HCT116 (cell line): ENCODE measurements at regions not wholly inside any gene's neighbourhood (a gene's known extent, or its start where the extent isn't known, plus 50 kb on each side); places are given as distances from the start of the nearest gene placed in this dataset.

Source experiments
- ATAC-seq: fragments of 200-7000 bp; cut with Tn5 transposase; 2 replicates; pipeline ENCODE4 v1.9.1; 2020; ENCODE audit warnings: mild to moderate bottlenecking, moderate library complexity
- BruUV-seq: library from RNA; stranded (reverse); fragments of 400-500 nt; replicated peaks from 2 replicates; lab custom pipeline; 2021; lab: Mats Ljungman, UMichigan
- CTCF ChIA-PET: fragments of 300-600 bp; sonication (Branson Sonifier 250); formaldehyde crosslinking; loops from one replicate; lab custom pipeline; 2021; ENCODE audit warnings: antibody characterized with exemption; lab: Charles Lee
- POLR2A ChIA-PET: fragments of 300-600, 350-600 bp; sonication (Branson Sonifier 250); formaldehyde crosslinking; loops from one replicate; lab custom pipeline; 2021; ENCODE audit warnings: antibody characterized with exemption; lab: Charles Lee
- RAD21 ChIA-PET, 2 experiments: fragments of 300-600 bp; sonication (Branson Sonifier 250); formaldehyde crosslinking; loops; one replicate each; lab custom pipeline; 2023; ENCODE audit warnings: low total read pairs in 2 of 2; ENCODE audit not compliant: uncharacterized antibody in 2 of 2, unreplicated experiment in 2 of 2, low non-redundant PET in 1 of 2; lab: Charles Lee
- DNase-seq: peaks from one replicate; pipeline ENCODE4 v3.0.0-alpha.2; 2010; ENCODE audit warnings: low read depth, low spot score
- H2AFZ ChIP-seq: fragments of 200-600 bp; shearing (Covaris generic), sonication (generic); 2 replicates; pipeline ENCODE4 v1.6.1; 2017; ENCODE audit warnings: low read depth, mixed run types, mixed read lengths, antibody characterized with exemption, low read length; ENCODE audit not compliant: poor library complexity, severe bottlenecking
- H3K27ac ChIP-seq: 2 replicates; pipeline ENCODE4 v1.5.1; 2012; ENCODE audit warnings: low read depth, low read length
- H3K27me3 ChIP-seq: fragments of 200-600 bp; sonication (generic); 2 replicates; pipeline ENCODE4 v1.6.1; 2016; ENCODE audit warnings: mixed run types, low read length, mixed read lengths; ENCODE audit not compliant: insufficient read depth
- H3K36me3 ChIP-seq, 2 experiments: fragments of 200-500 bp in 1 of 2; fragments of 200-600 bp in 1 of 2; sonication (Bioruptor generic) in 1 of 2; sonication (generic) in 1 of 2; 2 replicates each; pipeline versions ENCODE4 v1.5.1 to v1.6.1; 2014 to 2016; ENCODE audit warnings: low read length in 2 of 2, inconsistent platforms in 1 of 2, mixed read lengths in 1 of 2, mixed run types in 1 of 2; ENCODE audit not compliant: insufficient read depth in 2 of 2, control insufficient read depth in 1 of 2
- H3K4me1 ChIP-seq, 2 experiments: fragments of 200-600 bp in 1 of 2; sonication (generic) in 1 of 2; 2 replicates each; pipeline versions ENCODE4 v1.5.1 to v1.6.1; 2012 to 2017; ENCODE audit warnings: low read length in 2 of 2, inconsistent platforms in 1 of 2, mild to moderate bottlenecking in 1 of 2, mixed read lengths in 1 of 2, mixed run types in 1 of 2, moderate library complexity in 1 of 2; ENCODE audit not compliant: insufficient read depth in 2 of 2, control insufficient read depth in 1 of 2
- H3K4me2 ChIP-seq: fragments of 200-600 bp; sonication (generic); 2 replicates; pipeline ENCODE4 v1.6.1; 2017; ENCODE audit warnings: mixed run types, low read length, mixed read lengths
- H3K4me3 ChIP-seq, 2 experiments: fragments of 200-600 bp in 1 of 2; sonication (generic) in 1 of 2; replicated peaks in 1 of 2; 2 replicates each; pipeline ENCODE4 v1.5.1; 2011 to 2016; ENCODE audit warnings: low read length in 2 of 2, control low read depth in 1 of 2, low read depth in 1 of 2, mild to moderate bottlenecking in 1 of 2, mixed read lengths in 1 of 2, mixed run types in 1 of 2
- H3K79me2 ChIP-seq: fragments of 200-600 bp; sonication (generic); 2 replicates; pipeline ENCODE4 v1.6.1; 2017; ENCODE audit warnings: mild to moderate bottlenecking, mixed run types, low read length, moderate library complexity, mixed read lengths; ENCODE audit not compliant: insufficient read depth
- H3K9ac ChIP-seq: fragments of 200-600 bp; sonication (generic); 2 replicates; pipeline ENCODE4 v1.6.1; 2016; ENCODE audit warnings: low read length, mixed read lengths
- H3K9me2 ChIP-seq: fragments of 200-600 bp; sonication (generic), shearing (Covaris generic); 2 replicates; pipeline ENCODE4 v1.6.1; 2017; ENCODE audit warnings: mixed run types, mild to moderate bottlenecking, moderate library complexity; ENCODE audit not compliant: insufficient read depth
- H3K9me3 ChIP-seq, 2 experiments: fragments of 200-500 bp in 1 of 2; fragments of 200-600 bp in 1 of 2; sonication (Bioruptor generic) in 1 of 2; sonication (generic) in 1 of 2; 2 replicates each; pipeline ENCODE4 v1.6.1; 2014 to 2017; ENCODE audit warnings: low read length in 2 of 2, mixed read lengths in 2 of 2, inconsistent platforms in 1 of 2, low read depth in 1 of 2, mild to moderate bottlenecking in 1 of 2, mixed run types in 1 of 2, moderate library complexity in 1 of 2; ENCODE audit not compliant: control insufficient read depth in 1 of 2, insufficient read depth in 1 of 2
- H4K20me1 ChIP-seq: fragments of 200-600 bp; sonication (generic), shearing (Covaris generic); 2 replicates; pipeline ENCODE4 v1.6.1; 2017; ENCODE audit warnings: mixed run types, mild to moderate bottlenecking, moderate library complexity; ENCODE audit not compliant: insufficient read depth
- ATF3 ChIP-seq: IDR thresholded peaks from 2 replicates; pipeline ENCODE4 v1.6.1; 2012
- CEBPB ChIP-seq: IDR thresholded peaks from 2 replicates; pipeline ENCODE4 v1.6.1; 2012; ENCODE audit warnings: low read depth
- EGR1 ChIP-seq: IDR thresholded peaks from 2 replicates; pipeline ENCODE4 v1.6.1; 2012; ENCODE audit warnings: low read depth
- ELF1 ChIP-seq: IDR thresholded peaks from 2 replicates; pipeline ENCODE4 v1.6.1; 2012; ENCODE audit warnings: low read depth, borderline replicate concordance
- EZH2 ChIP-seq: fragments of 200-600 bp; sonication (generic); IDR thresholded peaks from 2 replicates; pipeline ENCODE4 v1.6.1; 2017; ENCODE audit warnings: antibody characterized with exemption, mixed run types
- EZH2phosphoT487 ChIP-seq: fragments of 200-600 bp; IDR thresholded peaks from 2 replicates; pipeline ENCODE4 v1.6.1; 2018; ENCODE audit warnings: antibody characterized with exemption, borderline replicate concordance
- FOSL1 ChIP-seq: IDR thresholded peaks from 2 replicates; pipeline ENCODE4 v1.6.1; 2012; ENCODE audit warnings: low read depth
- JUND ChIP-seq: IDR thresholded peaks from 2 replicates; pipeline ENCODE4 v1.6.1; 2012
- MAX ChIP-seq: IDR thresholded peaks from 2 replicates; pipeline ENCODE4 v1.6.1; 2012
- POLR2A ChIP-seq: IDR thresholded peaks from 2 replicates; pipeline ENCODE4 v1.7.0; 2011; ENCODE audit warnings: borderline replicate concordance; ENCODE audit not compliant: insufficient read depth, insufficient read length; ENCODE audit errors: extremely low read depth
- POLR2AphosphoS5 ChIP-seq: IDR thresholded peaks from 2 replicates; pipeline ENCODE4 v1.6.1; 2011; ENCODE audit warnings: mild to moderate bottlenecking, low read depth, low read length, moderate library complexity
- RAD21 ChIP-seq: IDR thresholded peaks from 2 replicates; pipeline ENCODE4 v1.6.1; 2012; ENCODE audit warnings: low read depth, mild to moderate bottlenecking
- REST ChIP-seq: IDR thresholded peaks from 2 replicates; pipeline ENCODE4 v1.6.1; 2012; ENCODE audit warnings: low read depth
- SIN3A ChIP-seq: IDR thresholded peaks from 2 replicates; pipeline ENCODE4 v1.6.1; 2012; ENCODE audit warnings: low read depth
- SP1 ChIP-seq: IDR thresholded peaks from 2 replicates; pipeline ENCODE4 v1.6.1; 2012; ENCODE audit warnings: low read depth
- SRF ChIP-seq: IDR thresholded peaks from 2 replicates; pipeline ENCODE4 v1.6.1; 2012; ENCODE audit warnings: low read depth
- TCF7L2 ChIP-seq: IDR thresholded peaks from 2 replicates; pipeline ENCODE4 v1.7.0; 2011; ENCODE audit warnings: borderline replicate concordance, inconsistent platforms; ENCODE audit not compliant: insufficient read depth, insufficient read length; ENCODE audit errors: extremely low read depth
- ZBTB33 ChIP-seq: IDR thresholded peaks from 2 replicates; pipeline ENCODE4 v1.6.1; 2011; ENCODE audit warnings: mild to moderate bottlenecking, low read length, moderate library complexity; ENCODE audit not compliant: insufficient replicate concordance; ENCODE audit errors: extremely low read depth
- ZFX ChIP-seq: fragments of 450-650 bp; IDR thresholded peaks from 2 replicates; pipeline ENCODE4 v1.6.1; 2017
- intact Hi-C: fragments of 100-400 bp; cut with micrococcal nuclease; formaldehyde crosslinking; loops from 2 replicates; pipeline ENCODE4 v1.10.0; 2022

GRCh38 chr1:81129366-81129765 is 671.4 kb upstream of the ADGRL2 start:
- H3K27me3 ChIP-seq = no peaks in the 10 kb centered on the region
- no peak for TF ChIP-seq JUND
- no peak for TF ChIP-seq SP1
- no peak for TF ChIP-seq FOSL1
- TF ChIP-seq POLR2A = no peak
- no peak for TF ChIP-seq TCF7L2
- no peak for TF ChIP-seq MAX
- no peak for TF ChIP-seq EZH2phosphoT487
- TF ChIP-seq RAD21 = no peak
- no peak for TF ChIP-seq POLR2AphosphoS5
- no peak for TF ChIP-seq ATF3
- no peak for TF ChIP-seq EGR1
- no peak for TF ChIP-seq EZH2
- no peak for TF ChIP-seq SRF
- TF ChIP-seq REST = no peak
- TF ChIP-seq CEBPB = no peak
- TF ChIP-seq ZFX = no peak
- no peak for TF ChIP-seq SIN3A
- TF ChIP-seq ELF1 = no peak
- TF ChIP-seq ZBTB33 = no peak
- no peak overlapping the region for H3K4me3 ChIP-seq
- intact Hi-C loops = no loop called here
- RAD21 ChIA-PET = no interaction called here
- ATAC-seq (no peak), DNase-seq (no peak)
- no TSS peak for BruUV-seq
- POLR2A ChIA-PET = no interaction called here
- H3K9me3 ChIP-seq = no peaks in the 10 kb centered on the region
- H4K20me1 ChIP-seq = no peaks in the 10 kb centered on the region
- no peak overlapping the region for H3K9ac ChIP-seq
- H3K27ac ChIP-seq = no peak overlapping the region
- H3K79me2 ChIP-seq = no peaks in the 10 kb centered on the region
- no peaks in the 10 kb centered on the region for H3K36me3 ChIP-seq
- CTCF ChIA-PET = no interaction called here
- no peaks in the 10 kb centered on the region for H3K4me1 ChIP-seq
- H2AFZ ChIP-seq = no peak overlapping the region
- H3K9me2 ChIP-seq = no peaks in the 10 kb centered on the region
- H3K4me2 ChIP-seq = no peak overlapping the region
